ENCODE measurements at regions not wholly inside any gene's neighbourhood (a gene's known extent, or its start where the extent isn't known, plus 50 kb on each side); places are given as distances from the start of the nearest gene placed in this dataset.
"Not testable (repeated sequence)": the region's sequence is repeated elsewhere in the genome, so short reads cannot be mapped to it uniquely, and the experiment has no call there.

DNA sequence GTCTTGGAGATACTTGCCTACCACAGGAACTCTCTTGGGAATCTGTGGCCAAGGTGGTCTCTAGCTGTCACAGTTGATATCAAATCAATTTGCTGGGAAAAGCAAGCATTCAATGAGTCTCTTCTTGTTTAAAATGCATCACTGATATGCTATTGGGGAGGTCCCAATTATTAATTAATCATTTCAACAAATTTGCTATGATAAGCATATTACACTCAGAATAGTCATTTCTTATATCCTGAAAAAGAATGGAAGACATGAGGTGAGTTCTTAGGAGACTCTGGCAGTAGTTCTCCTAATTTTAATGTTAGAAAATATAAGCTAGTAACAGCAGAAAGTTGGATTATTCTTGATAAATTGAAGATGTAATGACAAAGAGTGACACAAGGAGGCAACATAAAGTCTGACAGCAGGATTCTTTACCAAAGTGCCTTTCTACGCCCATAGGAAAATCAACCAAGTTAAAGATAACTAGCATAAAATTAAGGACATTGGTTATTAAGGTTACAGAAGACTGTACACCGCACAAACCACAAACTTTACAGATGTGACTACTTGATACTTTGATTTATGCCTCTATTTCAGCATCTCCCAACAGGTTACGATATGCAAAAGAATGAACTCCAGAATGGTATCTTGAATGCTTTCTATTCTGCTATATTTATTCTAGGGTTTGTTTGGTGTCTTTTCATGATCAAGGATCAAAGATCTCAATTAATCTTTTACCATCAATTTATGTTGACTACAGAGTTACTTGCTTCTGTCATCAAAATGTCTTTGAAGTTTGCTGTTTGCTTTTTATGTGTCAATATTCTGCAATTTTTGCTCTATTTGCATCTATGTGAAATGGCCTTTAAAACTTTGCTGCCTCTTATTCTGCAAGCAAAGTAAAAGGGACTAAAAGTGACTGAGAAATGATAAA, 349.6 kb upstream of the CLEC14A start:
- TF ChIP-seq CTCF (IDR thresholded peaks at IDR 0.05; ENCODE audit: control insufficient read depth, insufficient read depth, low read depth, low read length, missing control alignments): peak; percentile 25
- no peak for DNase-seq (ENCODE audit: low read depth)
- H3K4me3 ChIP-seq (ENCODE audit: control insufficient read depth, low read depth, low read length): no peak overlapping the region

- not testable (repeated sequence) for H3K4me3 ChIP-seq (ENCODE audit: control insufficient read depth, low read depth, low read length)
- peak; percentile 50 for TF ChIP-seq CTCF (IDR thresholded peaks at IDR 0.05; ENCODE audit: control insufficient read depth, insufficient read depth, low read depth, low read length, missing control alignments)
- peak; percentile 45 for DNase-seq (ENCODE audit: low read depth)
These were observed 344.7 kb upstream of the CLEC14A start for GRCh38 chr14:38600572-38600971.

DNA sequence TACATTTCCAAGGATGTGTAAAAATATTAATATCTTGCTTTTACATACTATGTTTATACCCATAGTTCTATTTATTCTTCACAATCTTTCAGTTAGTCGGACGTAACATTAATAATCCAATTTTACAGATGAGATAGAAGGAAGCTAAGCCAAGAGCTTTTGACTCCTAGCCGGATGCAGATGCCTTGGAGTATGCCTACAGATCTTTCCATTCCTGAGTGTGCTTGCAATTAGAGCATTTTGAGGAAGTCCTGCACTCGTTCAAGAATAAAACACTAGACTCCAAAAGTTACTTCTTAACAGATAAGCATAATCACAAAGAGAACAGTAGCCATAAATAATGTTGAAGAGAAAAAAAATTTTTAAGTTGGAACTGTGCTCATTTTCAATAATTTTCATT, 337.6 kb upstream of the CLEC14A start:
- no peak overlapping the region for H3K4me3 ChIP-seq (ENCODE audit: control insufficient read depth, low read depth, low read length)
- no peak for DNase-seq (ENCODE audit: low read depth)
- TF ChIP-seq CTCF (IDR thresholded peaks at IDR 0.05; ENCODE audit: control insufficient read depth, insufficient read depth, low read depth, low read length, missing control alignments): no peak

DNA sequence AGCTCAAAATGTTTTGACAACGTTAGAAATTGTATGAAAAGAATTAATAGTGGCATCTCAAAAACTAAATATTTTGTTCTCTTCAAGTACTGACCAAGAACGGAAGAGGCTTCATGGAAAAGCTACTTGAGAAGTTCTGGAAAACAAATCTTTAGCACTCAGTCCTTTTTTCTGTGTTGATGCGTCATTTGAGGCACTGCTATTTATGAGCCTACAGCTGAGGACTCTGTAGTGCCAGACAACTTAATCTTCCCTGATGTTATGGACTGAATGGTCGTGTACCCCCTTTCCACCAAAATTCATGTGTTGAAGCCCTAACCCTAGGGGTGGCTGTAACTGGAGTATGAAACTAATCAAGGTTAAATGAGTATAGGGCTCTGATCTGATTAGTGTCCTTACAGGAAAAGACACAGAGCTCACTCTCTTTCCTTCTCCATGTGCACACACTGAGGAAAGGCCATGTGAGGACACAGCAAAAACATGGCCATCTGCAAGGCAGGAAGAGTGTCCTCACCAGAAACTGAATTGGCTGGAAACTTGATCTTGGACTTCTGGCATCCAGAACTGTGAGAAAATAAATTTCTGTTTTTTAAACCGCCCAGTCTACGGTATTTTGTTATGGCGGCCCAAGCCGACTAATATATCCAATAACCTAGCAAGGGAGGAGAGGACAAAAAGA, 337.0 kb upstream of the CLEC14A start:
- DNase-seq (ENCODE audit: low read depth): no peak
- TF ChIP-seq CTCF (IDR thresholded peaks at IDR 0.05; ENCODE audit: control insufficient read depth, insufficient read depth, low read depth, low read length, missing control alignments): no peak
- no peak overlapping the region for H3K4me3 ChIP-seq (ENCODE audit: control insufficient read depth, low read depth, low read length)

DNA sequence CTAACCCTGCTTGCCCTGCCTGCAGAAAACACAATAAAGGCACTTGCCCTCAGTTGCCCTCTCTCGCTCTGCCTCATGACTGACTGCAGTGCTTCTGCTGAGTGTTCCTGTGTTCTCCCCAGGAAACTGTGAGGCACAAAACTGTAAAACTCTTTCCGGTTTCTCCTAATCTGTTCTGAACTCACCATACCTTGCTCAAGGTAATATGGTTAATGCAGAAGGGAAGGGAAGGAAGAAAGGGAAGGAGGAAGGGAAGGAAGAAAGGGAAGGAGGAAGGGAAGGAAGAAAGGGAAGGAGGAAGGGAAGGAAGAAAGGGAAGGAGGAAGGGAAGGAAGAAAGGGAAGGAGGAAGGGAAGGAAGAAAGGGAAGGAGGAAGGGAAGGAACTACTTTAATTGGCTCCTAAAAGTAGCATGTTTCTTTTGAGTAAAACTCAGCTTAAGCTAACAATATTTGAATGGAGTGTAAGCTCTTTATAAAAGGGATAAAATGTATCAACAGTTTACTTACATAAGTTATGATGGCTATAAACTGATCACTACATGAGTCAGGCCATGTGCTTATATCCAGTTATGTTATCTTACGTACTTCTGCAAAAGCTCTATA, 334.0 kb upstream of the CLEC14A start:
- TF ChIP-seq CTCF (IDR thresholded peaks at IDR 0.05; ENCODE audit: control insufficient read depth, insufficient read depth, low read depth, low read length, missing control alignments): no peak
- no peak overlapping the region for H3K4me3 ChIP-seq (ENCODE audit: control insufficient read depth, low read depth, low read length)
- DNase-seq (ENCODE audit: low read depth): no peak

- no peak for TF ChIP-seq CTCF (IDR thresholded peaks at IDR 0.05; ENCODE audit: control insufficient read depth, insufficient read depth, low read depth, low read length, missing control alignments)
These were observed 327.6 kb upstream of the CLEC14A start for GRCh38 chr14:38583471-38583870.

More at GRCh38 chr14:38583471-38583870, 327.6 kb upstream of the CLEC14A start:
- no peak for DNase-seq (ENCODE audit: low read depth)
- H3K4me3 ChIP-seq (ENCODE audit: control insufficient read depth, low read depth, low read length): no peak overlapping the region

All from AG09309 (cell line).